Stimulated activated naive CD8-positive, alpha-beta T cell treated with anti-CD3 and anti-CD28 coated beads, Interleukin-15, Interleukin-2, amounts not matched to agents 100 U/mL and 50 U/mL, for 24 hours (primary cell): ENCODE measurements at regions not wholly inside any gene's neighbourhood (a gene's known extent, or its start where the extent isn't known, plus 50 kb on each side); places are given as distances from the start of the nearest gene placed in this dataset.

Experiments used
- ATAC-seq: fragments of 150-1000 bp; cut with Tn5 transposase; one replicate; pipeline ENCODE4 v1.10.0; 2021
- DNase-seq: peaks from one replicate; pipeline ENCODE4 v3.0.0; 2021

DNA sequence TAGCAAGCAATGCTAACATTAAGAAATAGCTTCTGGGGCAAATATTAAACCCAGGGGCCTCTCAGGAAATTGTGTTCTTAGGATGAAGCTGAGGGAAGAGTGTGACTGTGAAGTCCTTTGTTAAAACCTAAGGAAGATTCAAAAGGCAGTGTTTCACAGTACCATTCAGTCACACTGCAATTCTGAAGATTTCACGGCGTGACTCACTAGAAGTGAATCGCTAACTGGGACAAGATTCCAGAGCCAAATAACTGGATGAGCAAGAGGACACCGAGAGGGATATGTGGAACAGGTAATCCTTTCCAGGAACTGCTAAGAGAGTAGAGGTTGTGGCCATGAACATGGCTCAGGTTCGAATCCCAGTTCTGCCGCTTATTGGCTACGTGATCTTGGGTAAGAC is 61.8 kb upstream of the SMAD3 start:
- ATAC-seq (no peak), DNase-seq (no peak)

DNA sequence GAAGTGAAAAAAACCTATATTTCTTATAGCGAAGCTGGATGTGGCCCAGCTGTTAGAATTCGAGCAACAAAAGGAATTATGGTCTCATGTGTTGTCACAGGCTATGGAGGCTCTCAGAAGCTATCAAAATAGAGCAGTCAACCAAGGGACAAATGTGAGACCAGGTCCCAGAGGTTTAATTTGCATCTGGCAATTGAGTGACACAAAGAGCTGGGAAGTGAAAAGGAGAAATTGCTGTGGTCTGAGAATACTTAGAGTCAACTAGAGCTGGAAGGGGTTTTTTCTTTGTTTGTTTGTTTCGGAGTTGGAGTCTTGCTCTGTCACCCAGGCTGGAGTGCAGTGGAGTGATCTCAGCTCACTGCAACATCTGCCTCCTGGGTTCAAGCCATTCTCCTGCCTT is 61.3 kb upstream of the SMAD3 start:
- no peak for DNase-seq
- no peak for ATAC-seq

DNA sequence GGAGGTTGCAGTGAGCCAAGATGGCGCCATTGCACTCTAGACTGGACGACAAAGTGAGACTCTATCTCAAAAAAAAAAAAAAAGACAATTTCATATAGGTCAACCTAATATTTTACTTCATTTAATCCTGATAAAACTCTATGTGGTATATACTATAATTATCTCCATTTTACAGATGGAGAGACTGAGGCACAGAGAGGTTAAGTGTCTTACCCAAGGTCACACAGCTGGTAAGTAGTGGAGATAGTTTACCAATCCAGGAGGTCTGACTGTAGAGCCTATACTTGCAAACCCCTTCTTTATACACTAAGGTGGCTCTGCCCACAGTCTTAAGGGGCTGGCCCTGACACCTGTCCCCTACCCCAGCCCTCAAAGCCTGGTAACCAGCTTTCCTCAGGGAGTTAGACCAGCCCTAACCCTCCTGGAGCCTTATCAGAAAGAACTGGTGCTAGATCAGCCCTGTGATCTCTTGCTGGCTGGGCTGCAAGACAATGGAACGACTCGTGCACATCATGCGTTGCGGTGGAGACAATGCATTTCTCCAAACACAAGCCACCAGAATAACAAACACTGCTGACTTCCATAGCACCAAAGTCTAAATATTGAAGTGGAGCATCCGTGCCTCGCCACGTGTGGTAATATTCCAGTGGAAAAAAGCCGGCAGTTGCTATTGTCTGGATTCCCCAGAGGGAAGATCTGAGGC is 60.0 kb upstream of the SMAD3 start:
- ATAC-seq (no peak), DNase-seq (no peak)

DNA sequence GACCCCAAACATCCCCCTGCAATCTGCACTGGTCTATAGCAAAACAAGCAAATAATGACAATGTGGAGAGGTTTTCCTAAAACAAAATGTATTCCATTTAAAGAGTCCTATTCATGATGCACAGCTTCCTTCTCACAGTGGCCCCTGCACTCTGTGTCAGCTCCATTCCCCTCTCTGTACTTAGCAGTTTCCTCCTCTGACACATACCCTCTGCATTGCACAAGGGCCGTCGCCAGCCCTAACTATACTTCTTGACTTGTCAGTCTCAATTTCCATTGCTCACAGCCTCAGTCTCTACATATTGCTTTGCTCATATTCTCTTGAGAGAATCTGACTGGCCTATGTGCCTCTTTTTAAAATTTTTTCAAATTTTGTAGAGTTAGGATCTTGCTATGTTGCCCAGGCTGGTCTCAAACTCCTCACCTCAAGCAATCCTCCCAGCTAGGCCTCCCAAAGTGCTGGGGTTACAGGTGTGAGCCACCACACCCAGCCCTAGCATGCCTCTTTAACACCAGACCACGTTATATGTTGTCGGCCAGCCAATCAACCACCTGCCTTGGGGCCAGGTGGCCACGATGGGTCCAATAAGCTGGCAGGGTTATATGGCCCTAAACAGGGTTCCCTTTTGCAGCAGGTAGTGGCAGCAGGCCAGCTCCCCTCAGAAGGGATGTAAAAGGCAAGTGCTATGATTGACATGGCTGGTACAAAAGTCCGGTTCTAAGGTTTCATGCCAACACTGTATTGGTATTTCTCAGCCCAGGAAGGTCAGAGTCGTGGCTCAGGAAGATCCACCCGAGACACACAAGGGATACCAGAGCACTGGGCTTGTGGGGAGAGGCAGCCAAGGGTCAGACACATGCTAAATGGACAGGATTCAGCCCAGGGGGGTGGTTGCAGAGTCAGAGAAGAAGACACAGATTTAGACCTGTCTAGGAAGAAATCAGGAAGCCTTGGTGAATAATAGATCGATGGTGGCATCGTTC is 59.0 kb upstream of the SMAD3 start:
- no peak for DNase-seq
- no peak for ATAC-seq

DNA sequence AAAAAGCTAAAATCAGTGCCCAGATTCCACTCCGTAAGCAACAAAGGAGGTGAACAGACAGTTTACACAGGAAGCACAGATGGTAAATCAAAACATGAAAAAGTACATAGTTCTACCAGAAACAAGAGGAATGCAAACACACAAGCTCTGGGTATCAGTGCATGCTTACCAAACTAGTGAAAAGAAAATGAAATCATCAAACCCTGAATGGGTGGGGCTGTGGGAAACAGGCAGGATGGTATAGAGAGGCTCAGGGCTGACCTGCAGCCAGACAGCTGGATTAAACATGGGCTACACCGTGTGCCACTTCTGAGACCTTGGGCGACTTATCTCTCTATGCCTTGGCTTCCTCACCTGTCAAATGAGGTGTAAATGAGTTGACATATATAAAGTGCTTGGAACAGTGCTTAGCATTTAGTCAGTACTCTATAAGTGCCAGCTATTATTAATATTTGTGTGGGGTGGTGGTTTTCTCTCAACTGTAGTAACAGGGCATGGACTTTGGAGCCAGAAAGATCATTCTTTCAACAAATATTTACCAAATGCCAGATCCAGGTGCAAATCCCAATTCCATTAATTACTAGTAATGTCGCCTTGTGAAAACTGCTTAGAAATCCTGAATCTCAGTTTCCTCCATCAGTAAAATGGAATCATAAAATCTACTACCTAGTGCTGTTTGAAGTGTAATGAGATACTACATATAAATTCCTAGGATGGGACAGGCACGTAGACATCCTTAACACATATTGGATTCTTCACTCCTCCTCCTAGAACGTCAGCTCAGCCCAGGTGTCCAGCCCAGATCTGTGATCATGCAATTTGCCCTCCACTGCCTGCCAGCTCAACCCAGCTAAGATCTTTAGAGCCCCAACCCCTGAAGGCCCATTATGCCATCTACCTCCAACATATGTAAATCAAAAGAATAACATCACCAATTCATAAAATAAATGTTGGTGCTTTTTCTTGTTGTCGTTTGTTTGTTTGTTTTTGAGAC is 55.5 kb upstream of the SMAD3 start:
- ATAC-seq (no peak), DNase-seq (no peak)

DNA sequence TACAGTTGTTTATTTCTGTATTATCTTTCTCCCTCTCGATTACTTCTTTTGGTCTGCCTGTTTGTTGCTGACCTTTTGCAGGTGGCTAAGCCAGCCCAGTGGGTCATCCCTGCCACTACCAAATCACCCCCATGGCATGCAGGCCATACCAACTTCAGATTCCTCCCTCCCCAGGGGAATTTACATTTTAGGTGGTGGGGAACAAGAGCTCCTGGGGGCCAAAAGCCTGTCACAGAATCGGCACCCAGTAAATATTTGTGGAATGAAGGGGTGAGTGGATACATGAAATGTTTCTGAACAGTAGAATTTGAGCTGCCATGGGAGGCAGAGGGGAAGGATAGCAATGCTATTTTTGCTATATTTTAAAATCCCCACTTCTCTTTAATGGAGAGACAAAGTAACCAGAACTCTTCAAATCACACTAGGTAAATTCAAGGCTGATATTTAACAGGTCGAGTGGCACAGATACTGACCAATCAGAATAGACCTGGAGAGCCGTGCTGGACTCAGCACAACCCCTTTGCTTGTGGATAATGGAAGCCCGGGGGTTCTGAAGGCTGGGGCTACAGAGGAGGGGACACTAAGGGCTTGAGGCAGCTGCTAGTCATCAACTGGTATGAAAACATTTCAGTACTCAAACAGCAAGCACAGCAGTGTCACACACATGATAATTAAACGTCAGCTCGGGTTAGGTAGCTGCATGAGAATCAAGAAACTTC is 54.3 kb upstream of the SMAD3 start:
- no peak for ATAC-seq
- no peak for DNase-seq

DNA sequence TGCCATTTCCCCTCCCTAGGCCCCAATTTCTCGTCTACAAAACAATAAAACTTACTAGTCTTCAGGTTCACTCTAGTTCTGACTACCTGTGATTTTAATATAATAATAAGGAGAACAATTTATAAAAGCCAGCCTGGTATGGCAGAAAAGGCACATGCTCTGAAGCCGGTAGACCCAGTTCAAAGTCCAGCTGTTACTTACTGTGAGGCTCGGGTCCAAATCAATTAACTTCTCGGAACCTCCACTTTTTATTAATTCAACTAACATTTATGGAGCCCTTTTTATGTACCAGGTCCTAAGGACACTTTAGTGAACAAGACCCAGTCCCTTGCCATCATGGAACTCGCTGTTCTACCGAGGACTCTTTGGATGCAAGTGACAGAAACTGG is 53.8 kb upstream of the SMAD3 start:
- no peak for DNase-seq
- ATAC-seq = no peak

DNA sequence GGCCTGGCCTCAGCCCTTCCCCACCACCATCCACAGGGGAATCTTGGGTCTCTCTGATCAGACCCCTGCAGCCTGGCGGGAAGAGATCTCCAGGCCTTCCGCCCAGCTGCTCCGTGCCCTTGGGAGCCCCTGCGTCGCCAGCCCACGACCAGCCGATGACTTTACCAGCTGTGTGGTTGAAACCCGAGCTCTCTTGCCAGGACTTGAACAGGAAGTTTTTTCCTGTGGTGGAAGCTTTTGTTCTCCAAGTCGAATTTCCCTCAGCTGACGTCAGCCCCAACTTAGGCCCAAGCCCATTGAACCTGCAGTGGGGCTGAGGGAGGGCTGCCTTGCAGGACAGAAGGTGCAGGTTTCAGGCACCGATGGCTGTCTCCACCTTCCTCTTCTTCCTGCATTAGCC is 51.7 kb upstream of the SMAD3 start:
- DNase-seq = no peak
- ATAC-seq = no peak
